ENCODE measurements at regions not wholly inside any gene's neighbourhood (a gene's known extent, or its start where the extent isn't known, plus 50 kb on each side); places are given as distances from the start of the nearest gene placed in this dataset.

GRCh38 chr1:38533772-38534472, 325.6 kb downstream of the RRAGC start:
- no peak for DNase-seq (ENCODE audit: low read depth)
- no peak overlapping the region for H3K4me3 ChIP-seq (ENCODE audit: low read depth, low read length)

- H3K4me3 ChIP-seq (ENCODE audit: low read depth, low read length): no peak overlapping the region
Observed at GRCh38 chr1:38530957-38531356, 328.6 kb downstream of the RRAGC start.

GRCh38 chr1:38529946-38530345, 329.6 kb downstream of the RRAGC start:
- no peak overlapping the region for H3K4me3 ChIP-seq (ENCODE audit: low read depth, low read length)
- no peak for DNase-seq (ENCODE audit: low read depth)

More at GRCh38 chr1:38530957-38531356, 328.6 kb downstream of the RRAGC start:
- DNase-seq (ENCODE audit: low read depth): no peak

- no peak for DNase-seq (ENCODE audit: low read depth)
Observed at GRCh38 chr1:38529391-38529790, 330.2 kb downstream of the RRAGC start.

GRCh38 chr1:38528623-38529022, 330.9 kb downstream of the RRAGC start:
- H3K4me3 ChIP-seq (ENCODE audit: low read depth, low read length): no peak overlapping the region
- no peak for DNase-seq (ENCODE audit: low read depth)

More at GRCh38 chr1:38529391-38529790, 330.2 kb downstream of the RRAGC start:
- no peak overlapping the region for H3K4me3 ChIP-seq (ENCODE audit: low read depth, low read length)

GRCh38 chr1:38527373-38527966, 332.1 kb downstream of the RRAGC start:
- DNase-seq (ENCODE audit: low read depth): no peak
- H3K4me3 ChIP-seq (ENCODE audit: low read depth, low read length): no peak overlapping the region

- H3K4me3 ChIP-seq (ENCODE audit: low read depth, low read length): no peak overlapping the region
- no peak for DNase-seq (ENCODE audit: low read depth)
Observed at GRCh38 chr1:38526046-38526445, 333.5 kb downstream of the RRAGC start.

- no peak overlapping the region for H3K4me3 ChIP-seq (ENCODE audit: low read depth, low read length)
- no peak for DNase-seq (ENCODE audit: low read depth)
Observed at GRCh38 chr1:38525343-38526043, 334.1 kb downstream of the RRAGC start.

- H3K4me3 ChIP-seq (ENCODE audit: low read depth, low read length): no peak overlapping the region
- no peak for DNase-seq (ENCODE audit: low read depth)
Observed at GRCh38 chr1:38524025-38524641, 335.4 kb downstream of the RRAGC start.

GRCh38 chr1:38523568-38523939, 336.0 kb downstream of the RRAGC start:
- no peak for DNase-seq (ENCODE audit: low read depth)
- no peak overlapping the region for H3K4me3 ChIP-seq (ENCODE audit: low read depth, low read length)

GRCh38 chr1:38522915-38523567, 336.5 kb downstream of the RRAGC start:
- no peak overlapping the region for H3K4me3 ChIP-seq (ENCODE audit: low read depth, low read length)
- DNase-seq (ENCODE audit: low read depth): no peak

- no peak for DNase-seq (ENCODE audit: low read depth)
- no peak overlapping the region for H3K4me3 ChIP-seq (ENCODE audit: low read depth, low read length)
Observed at GRCh38 chr1:38516560-38516959, 343.0 kb downstream of the RRAGC start.

GRCh38 chr1:38512789-38513188, 346.8 kb downstream of the RRAGC start:
- no peak overlapping the region for H3K4me3 ChIP-seq (ENCODE audit: low read depth, low read length)
- DNase-seq (ENCODE audit: low read depth): no peak

- no peak overlapping the region for H3K4me3 ChIP-seq (ENCODE audit: low read depth, low read length)
- no peak for DNase-seq (ENCODE audit: low read depth)
Observed at GRCh38 chr1:38512024-38512767, 347.4 kb downstream of the RRAGC start.

- H3K4me3 ChIP-seq (ENCODE audit: low read depth, low read length): no peak overlapping the region
- no peak for DNase-seq (ENCODE audit: low read depth)
Observed at GRCh38 chr1:38508232-38508631, 351.3 kb downstream of the RRAGC start.

- no peak overlapping the region for H3K4me3 ChIP-seq (ENCODE audit: low read depth, low read length)
- DNase-seq (ENCODE audit: low read depth): no peak
Observed at GRCh38 chr1:38507563-38507962, 352.0 kb downstream of the RRAGC start.

- no peak for DNase-seq (ENCODE audit: low read depth)
- no peak overlapping the region for H3K4me3 ChIP-seq (ENCODE audit: low read depth, low read length)
Observed at GRCh38 chr1:38505944-38506343, 353.6 kb downstream of the RRAGC start.

GRCh38 chr1:38502758-38503157, 356.8 kb downstream of the RRAGC start:
- no peak overlapping the region for H3K4me3 ChIP-seq (ENCODE audit: low read depth, low read length)

GRCh38 chr1:38500891-38501290, 358.7 kb downstream of the RRAGC start:
- H3K4me3 ChIP-seq (ENCODE audit: low read depth, low read length): no peak overlapping the region
- no peak for DNase-seq (ENCODE audit: low read depth)

More at GRCh38 chr1:38502758-38503157, 356.8 kb downstream of the RRAGC start:
- no peak for DNase-seq (ENCODE audit: low read depth)

Measured in skeletal muscle cell (primary cell).